ENCODE measurements at regions not wholly inside any gene's neighbourhood (a gene's known extent, or its start where the extent isn't known, plus 50 kb on each side); places are given as distances from the start of the nearest gene placed in this dataset.

DNA sequence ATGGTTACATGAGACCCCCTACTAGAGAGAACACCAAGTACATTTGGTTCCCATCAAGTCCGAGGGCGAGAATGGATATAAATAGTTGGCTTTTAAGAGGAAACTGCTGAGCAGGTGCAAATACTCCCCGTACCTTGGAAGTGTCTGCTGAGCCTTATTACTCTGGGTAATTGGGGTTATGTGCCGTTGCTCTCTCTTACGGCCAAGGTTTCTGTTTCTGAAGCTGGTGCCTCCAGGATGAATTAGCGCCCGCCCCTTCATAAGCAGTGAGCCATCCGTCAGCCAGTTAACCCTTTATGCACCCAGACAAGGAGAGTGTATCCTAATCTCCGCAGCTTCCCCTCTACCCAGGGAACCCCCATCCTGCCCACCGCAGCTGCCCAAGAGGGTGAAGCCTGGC is 90.4 kb upstream of the AJAP1 start:
- DNase-seq (ENCODE audit: low read depth) = no peak

DNA sequence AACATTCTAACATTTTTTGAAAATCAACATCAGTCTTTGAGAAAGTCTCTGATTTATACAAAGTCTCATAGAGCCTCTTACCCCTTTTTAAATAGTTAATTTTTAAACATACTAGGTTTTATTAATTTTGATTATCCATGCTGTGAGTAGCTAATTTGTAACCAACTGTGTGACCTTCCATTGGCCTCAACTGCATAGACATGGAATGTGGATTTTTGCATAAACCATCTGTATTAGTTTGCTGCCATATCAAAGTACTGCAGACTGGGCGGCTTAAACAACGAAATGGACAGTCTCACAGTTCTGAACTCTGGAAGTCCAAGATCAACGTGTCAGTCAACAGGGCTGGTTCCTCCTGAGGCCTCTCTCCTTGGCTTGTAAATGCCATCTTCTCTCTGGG is 89.2 kb upstream of the AJAP1 start:
- DNase-seq (ENCODE audit: low read depth) = no peak

DNA sequence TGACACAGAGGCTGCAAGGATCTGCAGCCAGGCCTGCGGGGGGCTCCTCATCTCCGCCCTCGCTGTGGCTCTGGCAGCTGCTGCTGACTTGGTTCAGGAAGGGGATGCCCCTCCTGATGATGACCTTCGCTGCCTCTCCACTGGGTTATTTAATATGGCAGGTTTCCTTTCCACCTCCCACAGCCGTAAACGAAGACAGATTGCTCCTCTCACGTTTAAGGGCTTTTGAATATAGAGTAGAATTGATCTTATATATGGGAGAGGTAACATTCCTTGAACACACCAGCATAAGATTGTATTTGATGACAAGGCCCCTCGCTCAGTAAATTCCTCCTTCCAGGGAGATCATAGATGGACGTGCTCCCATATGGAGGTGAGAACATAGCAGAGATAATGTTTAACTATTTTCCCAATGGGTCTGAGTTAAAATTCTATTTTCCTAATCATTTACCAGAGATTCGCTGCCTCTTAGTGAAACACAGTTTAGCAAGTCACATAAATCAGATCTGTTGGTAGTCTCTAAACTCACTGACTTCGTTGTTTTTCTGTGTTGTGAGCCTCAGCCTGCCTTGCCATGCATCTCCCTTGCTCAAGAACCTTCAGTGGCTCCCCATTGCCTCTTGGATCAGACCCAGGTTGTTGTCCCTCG is 88.5 kb upstream of the AJAP1 start:
- no peak for DNase-seq (ENCODE audit: low read depth)

DNA sequence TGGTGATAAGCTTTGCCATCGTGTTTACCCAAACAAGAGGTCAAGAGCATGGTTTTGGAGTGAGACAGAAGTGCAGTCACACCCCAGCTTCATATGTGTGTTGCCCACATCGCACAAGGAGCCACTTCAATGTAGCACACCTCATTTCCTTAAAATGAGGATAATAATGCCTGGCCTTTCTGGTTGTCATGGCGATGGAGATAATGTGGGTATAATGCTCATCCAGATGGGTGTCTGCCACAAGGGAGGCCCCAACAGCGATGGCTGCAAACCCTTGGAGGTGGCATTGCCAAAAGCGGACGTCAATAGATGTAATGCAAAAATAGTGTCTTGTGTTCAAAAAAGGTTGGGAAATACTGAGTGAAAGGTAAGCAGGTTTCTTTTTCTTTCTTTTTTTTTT is 83.1 kb upstream of the AJAP1 start:
- no peak for DNase-seq (ENCODE audit: low read depth)

DNA sequence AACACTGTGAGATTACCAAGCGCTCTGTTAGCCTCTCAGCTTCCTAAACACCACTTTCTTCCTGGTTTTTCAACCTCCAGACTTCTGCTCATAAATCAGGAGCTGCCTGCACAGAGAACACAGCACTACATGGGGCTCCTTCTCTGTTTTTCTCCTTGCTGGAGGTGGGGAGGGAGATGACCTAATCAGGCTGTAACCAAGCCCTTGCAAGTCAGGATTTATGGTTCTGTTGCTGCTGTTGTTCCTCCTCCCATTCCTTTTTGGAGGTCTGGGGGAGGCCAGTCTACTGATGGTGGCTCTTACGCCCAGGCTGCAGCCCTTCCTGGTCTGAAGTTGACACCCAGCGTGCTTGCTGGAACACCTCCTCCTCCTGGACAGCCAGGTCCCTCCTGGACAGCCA is 80.9 kb upstream of the AJAP1 start:
- no peak for DNase-seq (ENCODE audit: low read depth)

DNA sequence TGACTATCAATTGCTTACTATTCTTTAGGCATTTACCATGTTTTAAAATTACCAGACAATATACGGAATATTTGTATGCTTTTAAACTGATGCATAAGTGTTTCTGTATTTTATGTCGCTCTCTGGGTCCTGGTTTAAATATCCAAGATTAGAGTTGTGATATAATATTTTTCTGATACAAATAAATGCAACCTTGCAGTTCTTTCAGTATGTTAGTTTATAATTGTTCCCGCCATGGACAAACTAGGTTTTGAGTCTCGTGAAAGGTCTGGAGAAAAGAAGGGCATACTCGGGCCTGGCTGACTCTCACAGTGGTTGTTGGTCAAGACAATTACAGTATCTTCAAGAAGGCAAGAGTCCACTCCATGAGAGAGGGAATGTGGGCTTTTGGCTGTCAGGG is 72.6 kb upstream of the AJAP1 start:
- no peak for DNase-seq (ENCODE audit: low read depth)

DNA sequence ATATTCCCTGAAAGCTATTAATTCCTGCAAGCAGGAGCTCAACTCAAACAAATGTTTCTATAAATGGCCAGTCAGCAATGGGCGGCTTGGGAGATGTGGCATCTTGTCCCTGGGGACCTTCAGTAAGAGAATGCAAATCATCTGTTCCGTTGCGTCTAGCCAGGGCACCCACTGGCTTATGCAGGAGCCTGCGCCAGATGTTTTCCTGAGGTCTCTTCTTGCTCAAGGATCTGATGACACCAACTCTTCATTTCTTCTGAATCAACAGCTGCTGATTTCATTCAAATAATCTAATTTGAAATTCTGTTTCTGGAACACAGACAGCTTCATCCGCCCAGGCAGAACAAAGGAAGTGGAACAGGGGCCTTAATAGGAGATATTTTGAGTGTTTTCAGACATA is 70.0 kb upstream of the AJAP1 start:
- no peak for DNase-seq (ENCODE audit: low read depth)

DNA sequence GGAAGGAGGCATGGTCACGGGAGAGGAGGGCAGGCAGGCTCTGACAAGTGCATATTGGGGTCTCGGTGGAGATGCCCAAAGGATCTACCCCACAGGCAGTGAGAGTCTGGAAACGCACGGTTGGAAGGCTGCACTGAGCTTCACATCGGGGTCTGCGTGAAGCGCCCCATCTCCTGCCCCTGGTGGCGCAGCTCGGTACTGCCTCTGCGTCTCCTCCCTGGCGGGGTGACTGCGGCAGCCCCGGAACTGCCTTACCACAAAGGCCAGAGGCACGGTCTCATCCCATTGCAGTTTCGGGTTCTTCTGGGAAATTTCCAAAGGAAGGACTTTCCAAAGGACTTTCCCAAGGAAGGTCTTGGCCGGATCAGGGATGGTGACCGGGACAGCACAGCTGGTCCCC is 69.2 kb upstream of the AJAP1 start:
- DNase-seq (ENCODE audit: low read depth) = no peak

DNA sequence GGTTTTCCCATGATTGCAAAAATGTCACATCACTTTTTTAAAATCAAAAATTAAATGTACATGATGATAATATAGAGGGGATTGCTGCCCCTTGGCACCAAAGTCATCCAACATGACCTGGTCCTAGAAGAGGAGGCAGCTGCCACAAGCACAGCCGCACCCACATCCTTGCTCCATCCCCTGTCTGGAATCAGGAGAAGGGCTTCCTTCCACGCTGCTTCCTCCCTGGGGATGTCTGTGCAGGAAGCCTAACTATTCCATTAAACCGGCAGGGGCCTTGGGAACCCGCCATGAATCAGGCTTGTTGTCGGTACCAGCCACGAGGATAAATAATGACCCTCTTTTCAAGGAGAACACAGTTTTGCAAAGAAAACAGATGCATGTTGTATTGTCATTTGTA is 68.7 kb upstream of the AJAP1 start:
- DNase-seq (ENCODE audit: low read depth) = no peak

DNA sequence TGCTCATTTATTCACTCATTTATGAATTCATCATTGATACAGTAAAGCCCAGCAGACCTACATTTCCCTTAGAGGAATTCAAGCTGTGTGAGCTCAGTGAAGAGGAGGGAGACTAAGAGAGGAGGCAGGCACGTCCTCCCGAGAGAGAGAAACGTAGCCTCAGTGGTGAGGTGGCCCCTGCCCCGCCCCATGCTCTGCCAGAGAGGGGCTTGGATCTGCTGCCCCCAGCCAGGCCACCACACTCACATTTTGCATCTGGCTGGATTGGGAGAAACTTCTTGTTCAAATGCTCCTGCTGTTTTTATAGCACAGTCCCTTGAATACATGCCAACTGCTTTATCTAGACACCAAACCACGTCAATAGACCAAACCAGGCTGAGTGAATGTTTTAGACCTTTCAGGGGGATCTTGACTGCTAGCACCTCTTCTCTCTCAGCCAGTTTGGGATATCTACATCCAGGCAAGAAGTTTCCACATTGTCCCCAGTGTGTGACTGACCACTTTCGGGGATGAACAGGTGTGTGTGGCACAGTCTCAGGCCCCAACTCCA is 67.7 kb upstream of the AJAP1 start:
- no peak for DNase-seq (ENCODE audit: low read depth)

DNA sequence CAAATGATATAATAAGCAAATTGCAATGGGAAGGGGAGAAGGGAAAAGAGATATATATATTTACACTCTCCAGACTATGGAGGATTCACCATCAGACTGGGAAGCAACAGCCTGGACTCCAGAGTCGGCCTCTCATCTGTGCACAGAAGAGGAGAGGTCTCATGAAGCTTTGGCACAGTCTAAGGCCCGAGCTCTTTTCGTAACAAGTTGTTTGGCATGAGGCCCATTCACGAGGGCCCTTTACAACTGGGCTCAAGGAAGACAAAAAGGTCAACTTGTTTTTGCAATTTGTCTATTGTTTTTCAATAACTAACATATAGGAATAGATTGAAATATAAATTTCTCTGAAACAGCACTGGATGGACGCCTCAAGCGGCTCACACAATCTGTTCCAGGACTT is 66.7 kb upstream of the AJAP1 start:
- DNase-seq (ENCODE audit: low read depth) = no peak

DNA sequence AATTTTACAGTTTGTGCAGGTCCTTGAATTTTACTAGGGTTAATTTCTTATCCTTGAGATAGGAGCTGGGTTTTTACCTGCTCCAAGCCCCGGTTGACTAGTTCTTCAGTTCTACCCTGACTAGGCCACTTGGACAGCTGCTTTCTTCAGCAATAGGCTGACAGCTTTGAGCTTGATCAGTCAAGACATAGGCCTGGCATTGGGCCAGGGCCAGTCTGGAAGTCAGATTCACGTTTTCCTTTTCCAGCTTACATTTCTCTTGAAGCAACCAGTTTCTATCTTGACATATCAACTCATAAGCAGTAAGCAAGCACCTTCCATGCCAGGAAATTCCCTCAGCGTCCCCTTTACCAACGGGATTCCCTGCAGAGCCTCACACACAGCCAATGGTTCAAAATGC is 63.7 kb upstream of the AJAP1 start:
- DNase-seq (ENCODE audit: low read depth) = no peak

DNA sequence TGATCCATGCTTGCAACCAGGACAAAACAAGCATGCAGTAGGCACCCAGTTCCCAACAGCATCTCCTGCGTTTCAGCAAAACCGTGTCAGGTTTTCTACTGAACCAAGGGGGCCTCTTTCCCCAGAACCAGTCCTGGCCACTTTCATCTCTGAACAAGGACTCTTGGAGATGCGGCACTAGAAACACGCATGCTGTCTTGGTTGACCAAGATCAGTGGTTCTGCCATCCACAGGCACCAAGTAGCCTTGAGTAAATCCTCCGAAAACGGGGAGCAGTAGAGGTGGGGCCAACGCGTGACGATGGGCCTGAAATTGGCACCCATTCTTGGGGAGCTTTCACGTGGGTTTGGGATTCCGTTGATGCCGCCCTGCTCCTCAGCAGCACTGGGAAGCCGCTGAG is 62.5 kb upstream of the AJAP1 start:
- no peak for DNase-seq (ENCODE audit: low read depth)

DNA sequence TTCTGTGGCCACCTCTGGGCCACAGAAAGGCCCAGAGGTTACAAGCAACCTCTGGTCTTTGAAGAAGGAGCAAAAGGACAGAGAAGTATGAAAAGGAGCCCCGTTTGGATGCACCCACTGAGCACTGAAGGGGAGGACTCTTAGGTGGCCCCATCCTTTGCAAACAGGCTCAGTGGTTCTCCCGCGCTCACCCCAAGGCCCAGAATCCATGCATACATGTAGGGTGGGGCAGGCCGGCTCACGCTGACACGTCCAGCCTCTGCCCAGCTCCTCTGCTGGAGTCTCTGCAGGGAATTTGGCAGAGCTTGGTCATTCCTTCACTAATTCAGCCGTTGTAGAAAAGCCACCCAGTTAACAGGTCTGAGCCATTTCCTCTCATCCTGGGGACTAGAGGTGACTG is 61.3 kb upstream of the AJAP1 start:
- no peak for DNase-seq (ENCODE audit: low read depth)

DNA sequence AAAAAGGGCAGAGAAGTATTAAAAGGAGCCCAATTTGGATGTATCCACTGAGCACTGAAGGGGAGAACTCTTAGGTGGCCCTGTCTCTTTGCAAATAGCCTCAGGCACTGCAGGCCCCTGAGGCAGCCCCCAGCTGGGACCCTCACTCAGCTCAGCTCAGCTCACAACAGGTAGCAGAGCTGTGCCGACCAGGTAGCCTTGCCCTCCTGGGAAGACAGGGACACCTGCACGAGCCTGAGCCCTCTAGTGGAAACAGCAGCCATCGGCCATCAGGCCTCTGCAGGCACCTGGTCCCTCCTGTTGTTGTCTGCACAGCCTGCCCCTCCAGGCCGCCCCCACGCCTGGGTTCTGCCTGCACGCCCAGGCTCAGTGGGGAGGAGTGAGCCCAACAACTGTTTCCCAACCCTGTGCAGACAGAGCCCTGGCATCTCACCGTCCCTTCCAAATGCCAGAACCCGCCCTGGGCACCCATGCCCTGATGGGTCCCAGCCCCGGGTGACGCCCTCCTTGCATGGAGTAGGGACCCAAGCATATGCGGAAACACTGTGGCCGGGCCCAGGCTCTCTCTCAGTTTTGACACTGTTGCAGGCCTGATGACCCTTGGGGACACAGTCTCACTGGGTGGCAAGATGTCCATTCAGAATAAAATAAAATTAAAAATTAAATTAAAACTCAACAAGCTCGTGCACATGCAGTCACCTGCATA is 60.0 kb upstream of the AJAP1 start:
- DNase-seq (ENCODE audit: low read depth) = no peak

DNA sequence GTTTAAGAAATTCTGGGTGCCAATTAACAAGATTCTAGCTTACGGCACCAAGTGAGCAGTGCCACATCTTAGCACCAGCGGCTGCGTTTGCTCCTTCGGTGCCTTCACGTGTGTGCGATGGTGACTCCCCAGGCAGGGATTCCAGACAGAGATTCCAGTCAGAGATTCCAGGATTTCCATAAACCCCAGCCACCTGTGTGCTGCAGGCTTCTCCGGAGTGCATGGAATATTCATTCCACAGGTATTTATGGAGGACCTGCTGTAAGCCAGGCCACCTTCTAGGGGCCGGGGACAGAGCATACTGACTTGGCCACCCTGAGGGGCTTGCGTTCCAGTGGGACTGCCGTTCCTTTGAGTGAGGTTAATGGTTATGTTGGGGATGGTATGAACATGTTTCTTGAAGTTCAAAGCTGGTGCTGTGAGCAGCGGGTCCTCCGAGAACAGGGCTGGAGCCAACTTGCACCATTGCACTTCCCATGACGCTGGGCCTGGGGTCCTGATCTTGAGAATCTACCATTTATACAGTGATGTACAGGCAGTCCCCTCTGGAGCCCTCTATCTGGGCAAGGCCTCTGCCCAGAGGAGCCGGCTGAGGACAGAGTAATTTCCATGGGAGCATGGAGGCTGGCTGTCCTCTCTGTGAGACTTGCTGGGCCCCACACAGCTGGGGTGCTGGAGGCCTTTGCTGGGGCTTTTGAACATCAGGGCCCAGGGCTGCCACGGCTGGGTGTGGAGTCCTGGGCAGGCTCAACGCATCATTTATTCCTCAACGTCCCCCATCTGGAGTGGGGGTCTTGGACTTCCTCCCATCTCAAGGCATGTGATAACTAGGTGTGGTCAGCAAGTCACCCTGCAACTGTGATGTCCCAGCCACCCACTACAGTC is 58.8 kb upstream of the AJAP1 start:
- no peak for DNase-seq (ENCODE audit: low read depth)

DNA sequence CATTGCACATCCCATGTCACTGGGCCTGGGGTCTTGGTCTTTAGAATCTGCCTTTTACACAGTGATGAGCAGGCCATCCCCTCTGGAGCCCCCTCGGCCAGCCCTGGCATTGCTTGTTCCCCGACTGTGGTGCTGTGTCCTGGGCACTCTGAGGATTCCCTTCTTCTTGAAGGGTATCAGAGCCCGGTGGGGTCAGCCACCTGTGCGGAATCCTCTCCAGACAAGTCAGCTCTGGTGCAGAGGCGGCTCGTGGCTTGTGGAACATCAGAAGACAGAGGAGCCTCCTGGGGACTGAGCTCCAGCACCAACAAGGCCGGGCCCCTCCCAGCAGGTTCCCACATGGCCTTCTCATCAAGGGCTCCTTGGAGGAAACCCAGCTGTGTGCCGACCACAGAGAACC is 57.9 kb upstream of the AJAP1 start:
- no peak for DNase-seq (ENCODE audit: low read depth)

DNA sequence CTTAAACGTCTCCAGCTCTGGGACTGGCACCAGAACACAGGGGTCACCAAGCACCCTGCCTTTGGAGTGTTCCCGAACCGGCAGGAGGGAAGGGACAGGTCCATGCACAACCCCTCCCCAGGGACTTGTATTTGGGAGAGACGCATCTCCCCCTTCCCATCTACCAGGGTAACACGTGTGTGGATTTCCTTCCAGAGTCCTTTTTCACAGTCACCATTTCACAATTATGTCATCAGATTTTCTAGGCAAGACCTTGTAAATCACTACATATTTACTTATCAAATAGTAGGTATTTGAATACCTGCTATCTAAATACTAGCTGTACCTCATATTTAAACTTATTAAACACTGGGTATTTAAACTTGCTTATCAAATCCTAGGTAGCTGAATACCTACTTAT is 57.4 kb upstream of the AJAP1 start:
- DNase-seq (ENCODE audit: low read depth) = no peak

DNA sequence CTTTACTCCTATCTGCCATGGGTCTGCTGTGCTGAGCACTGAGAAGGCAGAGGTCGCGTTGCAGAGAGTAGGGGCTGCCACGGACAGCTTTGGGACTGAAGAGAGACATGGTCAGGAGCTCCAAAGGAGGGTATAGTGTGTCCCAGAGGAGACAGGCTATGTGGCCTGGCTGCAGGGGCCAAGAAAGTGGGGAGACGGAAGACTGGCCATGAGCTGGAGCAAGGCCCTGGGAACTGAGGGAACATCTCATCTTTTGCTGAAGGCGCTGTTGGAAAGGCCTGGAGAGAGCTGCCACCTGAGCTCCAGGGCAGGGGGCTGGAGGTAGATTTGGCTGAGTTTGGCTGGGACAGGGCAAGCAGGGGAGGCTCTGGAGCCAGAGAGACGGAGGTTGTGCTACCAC is 55.8 kb upstream of the AJAP1 start:
- no peak for DNase-seq (ENCODE audit: low read depth)

DNA sequence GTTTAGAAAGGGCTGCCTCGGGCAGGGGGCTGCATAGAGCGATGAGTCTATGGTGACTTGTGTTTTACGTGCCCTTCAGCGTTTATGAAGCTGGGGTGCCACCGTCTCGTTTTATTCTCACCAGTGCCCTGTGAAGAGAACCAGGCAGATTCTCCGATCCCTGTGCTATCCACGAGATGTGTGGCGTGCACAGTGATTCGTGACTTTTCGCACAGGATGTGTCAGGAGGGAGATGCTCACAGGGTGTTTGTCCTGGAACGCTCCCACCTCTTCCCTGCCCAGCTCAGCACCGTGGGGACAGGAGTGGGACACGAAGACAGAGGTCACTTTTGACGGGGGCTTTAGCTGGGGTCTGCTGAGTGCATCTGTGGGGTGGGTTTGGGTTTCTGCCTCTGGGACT is 54.9 kb upstream of the AJAP1 start:
- no peak for DNase-seq (ENCODE audit: low read depth)

DNA sequence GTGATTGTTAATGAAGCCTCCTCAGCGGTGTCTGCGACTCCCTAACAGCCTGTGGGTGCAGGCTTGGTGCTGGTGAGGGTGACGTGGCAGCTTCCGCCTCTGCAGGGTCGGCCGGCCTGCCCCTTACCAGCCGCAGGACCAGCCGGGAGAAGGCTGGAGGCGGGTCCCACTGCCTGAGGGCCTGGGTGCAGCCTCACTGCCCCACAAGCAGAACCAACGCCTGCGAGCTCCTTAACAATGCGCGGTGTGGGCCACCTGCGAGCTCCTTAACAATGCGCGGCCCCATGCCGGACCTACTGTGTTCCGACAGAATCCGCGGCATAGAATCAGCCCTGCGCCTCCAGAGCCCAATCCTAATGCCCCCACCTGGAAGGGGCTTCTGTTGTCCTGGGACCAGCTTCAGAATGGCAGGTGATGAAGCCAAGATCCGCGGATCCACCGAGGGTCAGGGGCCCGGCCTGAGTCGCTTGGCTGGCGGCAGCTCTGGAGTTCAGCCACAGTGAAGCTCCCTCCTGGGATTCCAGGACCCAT is 54.4 kb upstream of the AJAP1 start:
- no peak for DNase-seq (ENCODE audit: low read depth)

All from myocyte (in vitro differentiated cells).